Adrenal gland (tissue), 9 donors: ENCODE measurements at regions not wholly inside any gene's neighbourhood (a gene's known extent, or its start where the extent isn't known, plus 50 kb on each side); places are given as distances from the start of the nearest gene placed in this dataset.
A peak's percentile ranks its signal among the peaks of the same experiment; 100 is the strongest.

Experiments
- DNase-seq, 7 donors: peaks; one replicate each; pipeline ENCODE4 v3.0.0-alpha.2; 2019 to 2020
- H3K27ac ChIP-seq, 5 donors: fragments of 200-600 bp; sonication (generic) in 4 of 5; 1 replicate in 3 of 5; 2 replicates in 2 of 5; pipeline versions ENCODE4 v1.5.1 to v1.8.0; 2016 to 2020; ENCODE audit warnings: mild to moderate bottlenecking in 1 of 5
- H3K27me3 ChIP-seq: fragments of 200-600 bp; 2 replicates; pipeline ENCODE4 v1.8.0; 2021
- H3K36me3 ChIP-seq, 2 donors: fragments of 200-600 bp; replicated peaks in 1 of 2; 1 replicate in 1 of 2; 2 replicates in 1 of 2; pipeline versions ENCODE4 v1.5.1 to v1.8.0; 2018 to 2022
- H3K4me1 ChIP-seq, 2 donors: fragments of 200-600 bp; replicated peaks in 1 of 2; 1 replicate in 1 of 2; 2 replicates in 1 of 2; pipeline versions ENCODE4 v1.5.1 to v1.8.0; 2018 to 2021
- H3K4me3 ChIP-seq, 4 donors: fragments of 200-600 bp; sonication (generic) in 3 of 4; one replicate each; pipeline ENCODE4 v1.5.1; 2016 to 2018
- H3K9me3 ChIP-seq, 3 donors: fragments of 200-600 bp; sonication (generic) in 1 of 3; replicated peaks in 1 of 3; 1 replicate in 2 of 3; 2 replicates in 1 of 3; pipeline versions ENCODE4 v1.5.1 to v1.8.0; 2016 to 2021
- POLR2A ChIP-seq, 2 donors: fragments of 450-650 bp; IDR thresholded peaks; one replicate each; pipeline ENCODE4 v1.6.1; 2017; ENCODE audit warnings: antibody characterized with exemption in 2 of 2, mild to moderate bottlenecking in 2 of 2, moderate library complexity in 1 of 2
- WGBS, 4 donors: extraction: QIAGEN DNeasy Blood & Tissue Kit in 2 of 4; methylation state at CpG; one replicate each; pipeline versions ENCODE4 v1.1.5 to v1.1.7; 2013 to 2017; 5-methylcytosine and 5-hydroxymethylcytosine counted together
- intact Hi-C, 2 donors: fragments of 100-400 bp; cut with DNase I; formaldehyde crosslinking; loops; one replicate each; pipeline versions ENCODE4 v1.14.1 to v1.15.0; 2022 to 2023
- TF ChIP-seq, protein P1 (sequence below), 6 experiments: fragments of 450-650 bp in 4 of 6; fragments of 200-600 bp in 2 of 6; sonication (generic) in 1 of 6; IDR thresholded peaks; 1 replicate in 5 of 6; 2 replicates in 1 of 6; pipeline versions ENCODE4 v1.5.1 to v1.8.0; 2016 to 2021; ENCODE audit warnings: antibody characterized with exemption in 6 of 6, mild to moderate bottlenecking in 2 of 6, moderate library complexity in 1 of 6
- donor health status: healthy with polysubstance abuse.
- donor health status: Bipolar disorder and iron deficiency.
- donor health status: DM: yes; HTN: yes; CAD: no.
- donor health status: DM: no; HTN: no; CAD: no.
- donor health status: DM: no; HTN: no; CAD: no.

DNA sequence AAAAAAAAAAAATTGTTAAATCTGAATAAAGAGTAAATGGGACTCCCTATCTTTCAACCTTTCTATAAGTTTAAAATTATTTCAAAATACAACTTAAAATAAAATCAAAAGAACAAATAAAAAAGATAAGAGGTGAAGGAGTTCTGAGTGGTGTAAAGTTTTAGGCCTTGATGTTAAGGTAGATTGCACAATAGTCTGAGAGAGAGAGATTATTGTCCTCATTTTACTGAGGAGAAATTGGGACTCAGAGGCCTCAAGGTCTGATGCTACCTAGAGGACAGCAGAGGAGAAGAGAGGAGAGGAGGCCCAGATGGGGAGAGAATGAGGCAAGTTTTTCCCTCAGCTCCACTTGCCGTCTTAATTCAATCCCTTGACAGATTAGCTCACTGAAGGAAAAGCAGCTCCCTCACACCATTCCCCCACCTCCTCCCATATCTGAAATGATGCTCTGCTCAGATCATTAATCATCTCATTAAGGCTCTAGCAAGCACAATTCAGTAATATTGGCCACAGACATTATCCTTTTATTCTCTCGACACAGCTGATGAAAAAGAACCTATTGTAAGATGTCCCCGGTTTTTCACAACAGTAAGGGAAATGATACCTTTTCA, 106.3 kb upstream of the PTPN13 start:
- DNase-seq = no peak
- Histone ChIP-seq H3K4me1 (peaks cover 0 to 1% of the 10 kb centered on the region in 2 donors), H3K9me3 (no peaks in the 10 kb centered on the region), H3K27me3 (no peaks in the 10 kb centered on the region), H3K36me3 (no peaks in the 10 kb centered on the region), H3K4me3 (no peak overlapping the region), H3K27ac (no peak overlapping the region)
- TF ChIP-seq POLR2A (IDR thresholded peaks at IDR 0.05) = no peak
- TF ChIP-seq, protein P1, sequence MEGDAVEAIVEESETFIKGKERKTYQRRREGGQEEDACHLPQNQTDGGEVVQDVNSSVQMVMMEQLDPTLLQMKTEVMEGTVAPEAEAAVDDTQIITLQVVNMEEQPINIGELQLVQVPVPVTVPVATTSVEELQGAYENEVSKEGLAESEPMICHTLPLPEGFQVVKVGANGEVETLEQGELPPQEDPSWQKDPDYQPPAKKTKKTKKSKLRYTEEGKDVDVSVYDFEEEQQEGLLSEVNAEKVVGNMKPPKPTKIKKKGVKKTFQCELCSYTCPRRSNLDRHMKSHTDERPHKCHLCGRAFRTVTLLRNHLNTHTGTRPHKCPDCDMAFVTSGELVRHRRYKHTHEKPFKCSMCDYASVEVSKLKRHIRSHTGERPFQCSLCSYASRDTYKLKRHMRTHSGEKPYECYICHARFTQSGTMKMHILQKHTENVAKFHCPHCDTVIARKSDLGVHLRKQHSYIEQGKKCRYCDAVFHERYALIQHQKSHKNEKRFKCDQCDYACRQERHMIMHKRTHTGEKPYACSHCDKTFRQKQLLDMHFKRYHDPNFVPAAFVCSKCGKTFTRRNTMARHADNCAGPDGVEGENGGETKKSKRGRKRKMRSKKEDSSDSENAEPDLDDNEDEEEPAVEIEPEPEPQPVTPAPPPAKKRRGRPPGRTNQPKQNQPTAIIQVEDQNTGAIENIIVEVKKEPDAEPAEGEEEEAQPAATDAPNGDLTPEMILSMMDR (IDR thresholded peaks at IDR 0.05) = no peak
- 83 to 92% (median 85%) methylated on average over 3 of the region's 3 CpGs for WGBS, 4 donors
- intact Hi-C loops = no loop called here

GRCh38 chr4:86493460-86493859, 100.7 kb upstream of the PTPN13 start:
- peaks cover 0 to 9% of the 10 kb centered on the region in 2 donors for H3K4me1 ChIP-seq
- no peak for DNase-seq
- H3K27me3 ChIP-seq = no peaks in the 10 kb centered on the region
- no peak overlapping the region for H3K4me3 ChIP-seq
- intact Hi-C loops = no loop called here
- H3K27ac ChIP-seq = no peak overlapping the region
- no peaks in the 10 kb centered on the region for H3K36me3 ChIP-seq
- no peaks in the 10 kb centered on the region for H3K9me3 ChIP-seq
- no peak for TF ChIP-seq POLR2A (IDR thresholded peaks at IDR 0.05)
- TF ChIP-seq, protein P1 (IDR thresholded peaks at IDR 0.05) = no peak

- no peak for TF ChIP-seq POLR2A (IDR thresholded peaks at IDR 0.05)
- TF ChIP-seq, protein P1 (IDR thresholded peaks at IDR 0.05) = peak; percentile 76 to 91 (median 84)
- H3K27me3 ChIP-seq = no peaks in the 10 kb centered on the region
- H3K4me3 ChIP-seq = no peak overlapping the region
- H3K9me3 ChIP-seq = no peaks in the 10 kb centered on the region
- no peaks in the 10 kb centered on the region for H3K36me3 ChIP-seq
- H3K27ac ChIP-seq = no peak overlapping the region
- H3K4me1 ChIP-seq = peaks cover 0 to 10% of the 10 kb centered on the region in 2 donors
- intact Hi-C loops = loop anchor here in 1 of 2 donors (5.0 kb wide), 1 partner anchor 396 kb away; the partner anchor contains the start of gene C4orf36
- WGBS, 4 donors = 38 to 45% (median 41%) methylated on average over 5 of the region's 5 CpGs
- peak; percentile 29 to 70 (median 42) for DNase-seq
Observed at GRCh38 chr4:86496094-86497080, 97.7 kb upstream of the PTPN13 start.

- Histone ChIP-seq H3K36me3 (no peaks in the 10 kb centered on the region), H3K9me3 (no peaks in the 10 kb centered on the region), H3K27ac (no peak overlapping the region), H3K4me1 (peaks cover 0 to 10% of the 10 kb centered on the region in 2 donors), H3K27me3 (no peaks in the 10 kb centered on the region), H3K4me3 (no peak overlapping the region)
- TF ChIP-seq, protein P1 (IDR thresholded peaks at IDR 0.05) = no peak
- TF ChIP-seq POLR2A (IDR thresholded peaks at IDR 0.05) = no peak
- intact Hi-C loops = loop anchor here in 1 of 2 donors (5.0 kb wide), 1 partner anchor 395 kb away; the partner anchor contains the start of gene C4orf36
- WGBS, 4 donors = 82 to 88% (median 84%) methylated on average over 2 of the region's 2 CpGs
- no peak for DNase-seq
Observed at GRCh38 chr4:86497131-86497530, 97.0 kb upstream of the PTPN13 start.
